ENCODE measurements at regions not wholly inside any gene's neighbourhood (a gene's known extent, or its start where the extent isn't known, plus 50 kb on each side); places are given as distances from the start of the nearest gene placed in this dataset.

DNA sequence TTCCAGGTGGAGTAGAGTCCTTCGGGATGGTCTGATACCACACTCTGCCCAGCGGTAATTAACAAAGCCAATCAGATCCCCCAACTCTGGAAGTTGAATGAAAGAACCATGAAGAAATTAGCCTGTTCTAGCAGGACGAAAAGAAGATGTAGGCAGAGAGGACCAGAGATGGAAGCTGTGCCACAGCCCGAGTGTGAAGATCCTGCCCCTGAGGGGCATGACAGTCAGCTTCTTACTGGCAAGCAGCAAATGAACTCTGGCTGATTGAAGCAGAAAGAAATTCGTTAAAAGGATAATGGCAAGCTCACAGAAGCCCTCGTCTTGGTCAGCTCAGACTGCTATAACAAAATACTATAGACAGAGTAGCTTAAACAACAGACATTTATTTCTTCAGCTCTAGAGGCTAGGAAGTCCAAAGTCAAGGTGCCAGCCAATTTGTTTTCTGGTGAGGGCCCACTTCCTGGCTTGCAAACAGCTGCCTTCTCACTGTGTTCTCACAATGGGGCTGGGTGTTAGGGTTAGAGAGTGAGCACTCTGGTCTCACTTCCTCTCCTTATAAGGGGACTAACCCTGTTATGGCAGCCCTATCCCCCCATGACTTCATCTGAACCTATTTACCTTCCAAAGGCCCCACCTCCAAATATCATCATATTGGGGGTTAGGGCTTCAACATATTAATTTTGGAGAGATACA lies 307.1 kb downstream of the VPS13C start:
- TF ChIP-seq, protein P1, sequence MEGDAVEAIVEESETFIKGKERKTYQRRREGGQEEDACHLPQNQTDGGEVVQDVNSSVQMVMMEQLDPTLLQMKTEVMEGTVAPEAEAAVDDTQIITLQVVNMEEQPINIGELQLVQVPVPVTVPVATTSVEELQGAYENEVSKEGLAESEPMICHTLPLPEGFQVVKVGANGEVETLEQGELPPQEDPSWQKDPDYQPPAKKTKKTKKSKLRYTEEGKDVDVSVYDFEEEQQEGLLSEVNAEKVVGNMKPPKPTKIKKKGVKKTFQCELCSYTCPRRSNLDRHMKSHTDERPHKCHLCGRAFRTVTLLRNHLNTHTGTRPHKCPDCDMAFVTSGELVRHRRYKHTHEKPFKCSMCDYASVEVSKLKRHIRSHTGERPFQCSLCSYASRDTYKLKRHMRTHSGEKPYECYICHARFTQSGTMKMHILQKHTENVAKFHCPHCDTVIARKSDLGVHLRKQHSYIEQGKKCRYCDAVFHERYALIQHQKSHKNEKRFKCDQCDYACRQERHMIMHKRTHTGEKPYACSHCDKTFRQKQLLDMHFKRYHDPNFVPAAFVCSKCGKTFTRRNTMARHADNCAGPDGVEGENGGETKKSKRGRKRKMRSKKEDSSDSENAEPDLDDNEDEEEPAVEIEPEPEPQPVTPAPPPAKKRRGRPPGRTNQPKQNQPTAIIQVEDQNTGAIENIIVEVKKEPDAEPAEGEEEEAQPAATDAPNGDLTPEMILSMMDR (IDR thresholded peaks at IDR 0.05) = no peak
- no peak for TF ChIP-seq ZFX (IDR thresholded peaks at IDR 0.05; ENCODE audit: borderline replicate concordance)
